ENCODE measurements at regions not wholly inside any gene's neighbourhood (a gene's known extent, or its start where the extent isn't known, plus 50 kb on each side); places are given as distances from the start of the nearest gene placed in this dataset.

GRCh38 chr7:81394029-81394428, 375.8 kb downstream of the HGF start:
- TF ChIP-seq ZBTB7A (CRISPR knock-in tag; IDR thresholded peaks at IDR 0.05): no peak
- no peak for TF ChIP-seq PAX8 (CRISPR knock-in tag; IDR thresholded peaks at IDR 0.05; ENCODE audit: borderline replicate concordance)
- TF ChIP-seq ZFP36L2 (CRISPR knock-in tag; IDR thresholded peaks at IDR 0.05): no peak
- no peak for TF ChIP-seq EZH2 (conservative IDR thresholded peaks at IDR 0.05; ENCODE audit: low read depth, low read length)
- TF ChIP-seq ISL2 (CRISPR knock-in tag; IDR thresholded peaks at IDR 0.05): no peak

All from HepG2 (cell line).